SK-N-SH (cell line): ENCODE measurements at regions not wholly inside any gene's neighbourhood (a gene's known extent, or its start where the extent isn't known, plus 50 kb on each side); places are given as distances from the start of the nearest gene placed in this dataset.

Experiments used
- CTCF ChIA-PET: fragments of 300-600, 350-600 bp; formaldehyde crosslinking; extraction: SDS; loops from one replicate; lab custom pipeline; 2021; lab: Yijun Ruan, JAX
- POLR2A ChIA-PET: fragments of 350-600 bp; sonication (Branson Sonifier 250); formaldehyde crosslinking; extraction: SDS; loops from one replicate; lab custom pipeline; 2020; ENCODE audit warnings: antibody characterized with exemption, inconsistent platforms; lab: Yijun Ruan, JAX
- DNase-seq: peaks from one replicate; pipeline ENCODE4 v3.0.0; 2012
- H2AFZ ChIP-seq: fragments of 200-600 bp; sonication (generic); 2 replicates; pipeline ENCODE4 v1.8.1; 2016; ENCODE audit warnings: antibody characterized with exemption, mild to moderate bottlenecking, low read depth
- H3F3A ChIP-seq: fragments of 200-600 bp; sonication (generic); replicated peaks from 2 replicates; pipeline ENCODE3; 2016; ENCODE audit warnings: antibody characterized with exemption, mild to moderate bottlenecking; ENCODE audit not compliant: insufficient read depth
- H3K27ac ChIP-seq, 2 experiments: fragments of 200-500 bp in 1 of 2; fragments of 200-600 bp in 1 of 2; sonication (Bioruptor generic) in 1 of 2; sonication (generic), shearing (Covaris generic) in 1 of 2; 2 replicates each; pipeline versions ENCODE4 v1.5.1 to v1.6.1; 2014 to 2016; ENCODE audit warnings: low read depth in 2 of 2, inconsistent platforms in 1 of 2, low read length in 1 of 2, mild to moderate bottlenecking in 1 of 2, mixed read lengths in 1 of 2
- H3K27me3 ChIP-seq: fragments of 200-600 bp; sonication (generic), shearing (Covaris generic); 2 replicates; pipeline ENCODE4 v1.6.1; 2016; ENCODE audit warnings: mixed run types; ENCODE audit not compliant: insufficient read depth
- H3K36me3 ChIP-seq, 2 experiments: fragments of 200-500 bp in 1 of 2; fragments of 200-600 bp in 1 of 2; sonication (Bioruptor generic) in 1 of 2; sonication (generic) in 1 of 2; replicated peaks in 1 of 2; 2 replicates each; pipeline versions ENCODE3 to v1.5.1; 2014 to 2016; ENCODE audit warnings: low read length in 1 of 2, mild to moderate bottlenecking in 1 of 2; ENCODE audit not compliant: insufficient read depth in 2 of 2, control insufficient read depth in 1 of 2
- H3K4me1 ChIP-seq, 2 experiments: fragments of 200-500 bp in 1 of 2; fragments of 200-600 bp in 1 of 2; sonication (Bioruptor generic) in 1 of 2; sonication (generic), shearing (Covaris generic) in 1 of 2; 2 replicates each; pipeline versions ENCODE4 v1.5.1 to v1.6.1; 2014 to 2016; ENCODE audit warnings: low read depth in 1 of 2, low read length in 1 of 2, mixed run types in 1 of 2; ENCODE audit not compliant: insufficient read depth in 2 of 2, control insufficient read depth in 1 of 2
- H3K4me2 ChIP-seq: fragments of 200-600 bp; sonication (generic), shearing (Covaris generic); 2 replicates; pipeline ENCODE4 v1.6.1; 2017; ENCODE audit warnings: mixed run types
- H3K4me3 ChIP-seq, 2 experiments: fragments of 200-500 bp in 1 of 2; fragments of 200-600 bp in 1 of 2; sonication (Bioruptor generic) in 1 of 2; sonication (generic), shearing (Covaris generic) in 1 of 2; 2 replicates each; pipeline versions ENCODE4 v1.5.1 to v1.8.1; 2014 to 2016; ENCODE audit warnings: low read depth in 2 of 2, inconsistent platforms in 1 of 2, low read length in 1 of 2, mild to moderate bottlenecking in 1 of 2, mixed read lengths in 1 of 2, moderate library complexity in 1 of 2
- H3K79me2 ChIP-seq: fragments of 200-600 bp; sonication (generic); 2 replicates; pipeline ENCODE4 v1.8.1; 2017; ENCODE audit warnings: mild to moderate bottlenecking; ENCODE audit not compliant: insufficient read depth
- H3K9ac ChIP-seq: fragments of 200-600 bp; sonication (generic); 2 replicates; pipeline ENCODE4 v1.6.1; 2017; ENCODE audit warnings: mixed run types
- H3K9me2 ChIP-seq: fragments of 200-600 bp; sonication (generic); 2 replicates; pipeline ENCODE4 v1.6.1; 2017; ENCODE audit warnings: mixed run types
- H3K9me3 ChIP-seq: fragments of 200-600 bp; sonication (generic); 2 replicates; pipeline ENCODE4 v1.6.1; 2017; ENCODE audit warnings: mixed run types, mild to moderate bottlenecking, moderate library complexity
- H4K20me1 ChIP-seq: fragments of 200-600 bp; sonication (generic); 2 replicates; pipeline ENCODE4 v1.6.1; 2017; ENCODE audit warnings: mild to moderate bottlenecking, mixed run types; ENCODE audit not compliant: insufficient read depth
- ELF1 ChIP-seq: IDR thresholded peaks from 2 replicates; pipeline ENCODE4 v1.4.0; 2012
- FOXM1 ChIP-seq: IDR thresholded peaks from 2 replicates; pipeline ENCODE4 v1.4.0; 2012; ENCODE audit warnings: low read depth, mild to moderate bottlenecking
- GABPA ChIP-seq: IDR thresholded peaks from 2 replicates; pipeline ENCODE4 v1.4.0; 2012; ENCODE audit warnings: low read depth, mild to moderate bottlenecking
- GATA2 ChIP-seq: sonication (generic); formaldehyde crosslinking; IDR thresholded peaks from 2 replicates; pipeline ENCODE4 v1.5.0; 2020; ENCODE audit warnings: mild to moderate bottlenecking, missing genetic modification reagents
- MAX ChIP-seq: IDR thresholded peaks from 2 replicates; pipeline ENCODE4 v1.4.0; 2012; ENCODE audit warnings: low read depth
- MEF2A ChIP-seq: IDR thresholded peaks from 2 replicates; pipeline ENCODE4 v1.4.0; 2012; ENCODE audit warnings: low read depth, borderline replicate concordance
- MXI1 ChIP-seq: IDR thresholded peaks from 2 replicates; pipeline ENCODE4 v1.6.1; 2012; ENCODE audit warnings: mild to moderate bottlenecking, low read depth, low read length, improper control_type of control experiment
- NRF1 ChIP-seq: IDR thresholded peaks from 2 replicates; pipeline ENCODE4 v1.6.1; 2012; ENCODE audit warnings: low read depth, mild to moderate bottlenecking, low read length
- PBX3 ChIP-seq: IDR thresholded peaks from 2 replicates; pipeline ENCODE4; 2012
- POLR2AphosphoS5 ChIP-seq: IDR thresholded peaks from 2 replicates; pipeline ENCODE4 v1.6.1; 2012; ENCODE audit warnings: low read depth, low read length
- RFX5 ChIP-seq: IDR thresholded peaks from 2 replicates; pipeline ENCODE4 v1.6.1; 2012; ENCODE audit warnings: mild to moderate bottlenecking, improper control_type of control experiment, low read length
- RXRA ChIP-seq: IDR thresholded peaks from 2 replicates; pipeline ENCODE4 v1.4.0; 2012; ENCODE audit warnings: low read depth, mild to moderate bottlenecking, borderline replicate concordance
- TAF1 ChIP-seq: IDR thresholded peaks from 2 replicates; pipeline ENCODE4 v1.6.1; 2012; ENCODE audit warnings: low read depth, mild to moderate bottlenecking, low read length, moderate library complexity, borderline replicate concordance
- WGBS: methylation state at CpG from one replicate; pipeline ENCODE4 v1.1.6; 2017; ENCODE audit warnings: low lambda C conversion rate; 5-methylcytosine and 5-hydroxymethylcytosine counted together
- TF ChIP-seq, protein P1 (sequence below): IDR thresholded peaks from 2 replicates; pipeline ENCODE4 v1.6.1; 2012; ENCODE audit warnings: mild to moderate bottlenecking, low read depth, low read length, moderate library complexity

DNA sequence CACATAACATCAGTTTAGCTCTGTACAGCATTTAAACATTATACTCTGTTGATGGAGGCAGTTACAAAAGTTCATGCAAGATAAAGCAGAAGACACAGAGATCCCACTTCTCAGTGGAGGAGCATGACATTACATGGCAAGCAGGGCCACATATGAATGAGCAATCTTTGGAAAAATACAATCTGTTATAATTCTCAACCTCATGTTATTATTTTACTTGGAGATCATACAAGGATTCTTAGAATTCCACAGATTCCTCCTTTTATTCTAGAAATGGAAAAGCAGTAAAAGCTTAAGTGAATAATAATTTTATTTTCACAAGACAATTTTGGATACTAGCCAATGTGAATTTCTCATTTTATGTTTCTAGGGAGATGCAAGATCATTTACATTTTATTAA is 66.6 kb downstream of the IFI44 start (continued):
- TF ChIP-seq RXRA (no peak), ELF1 (no peak), FOXM1 (no peak), TAF1 (no peak)
- TF ChIP-seq, protein P1, sequence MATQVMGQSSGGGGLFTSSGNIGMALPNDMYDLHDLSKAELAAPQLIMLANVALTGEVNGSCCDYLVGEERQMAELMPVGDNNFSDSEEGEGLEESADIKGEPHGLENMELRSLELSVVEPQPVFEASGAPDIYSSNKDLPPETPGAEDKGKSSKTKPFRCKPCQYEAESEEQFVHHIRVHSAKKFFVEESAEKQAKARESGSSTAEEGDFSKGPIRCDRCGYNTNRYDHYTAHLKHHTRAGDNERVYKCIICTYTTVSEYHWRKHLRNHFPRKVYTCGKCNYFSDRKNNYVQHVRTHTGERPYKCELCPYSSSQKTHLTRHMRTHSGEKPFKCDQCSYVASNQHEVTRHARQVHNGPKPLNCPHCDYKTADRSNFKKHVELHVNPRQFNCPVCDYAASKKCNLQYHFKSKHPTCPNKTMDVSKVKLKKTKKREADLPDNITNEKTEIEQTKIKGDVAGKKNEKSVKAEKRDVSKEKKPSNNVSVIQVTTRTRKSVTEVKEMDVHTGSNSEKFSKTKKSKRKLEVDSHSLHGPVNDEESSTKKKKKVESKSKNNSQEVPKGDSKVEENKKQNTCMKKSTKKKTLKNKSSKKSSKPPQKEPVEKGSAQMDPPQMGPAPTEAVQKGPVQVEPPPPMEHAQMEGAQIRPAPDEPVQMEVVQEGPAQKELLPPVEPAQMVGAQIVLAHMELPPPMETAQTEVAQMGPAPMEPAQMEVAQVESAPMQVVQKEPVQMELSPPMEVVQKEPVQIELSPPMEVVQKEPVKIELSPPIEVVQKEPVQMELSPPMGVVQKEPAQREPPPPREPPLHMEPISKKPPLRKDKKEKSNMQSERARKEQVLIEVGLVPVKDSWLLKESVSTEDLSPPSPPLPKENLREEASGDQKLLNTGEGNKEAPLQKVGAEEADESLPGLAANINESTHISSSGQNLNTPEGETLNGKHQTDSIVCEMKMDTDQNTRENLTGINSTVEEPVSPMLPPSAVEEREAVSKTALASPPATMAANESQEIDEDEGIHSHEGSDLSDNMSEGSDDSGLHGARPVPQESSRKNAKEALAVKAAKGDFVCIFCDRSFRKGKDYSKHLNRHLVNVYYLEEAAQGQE, result no peak

- no peaks in the 10 kb centered on the region for H3K36me3 ChIP-seq
- H3K4me1 ChIP-seq, result peaks cover 2 to 34% of the 10 kb centered on the region in 2 experiments; a peak in 2 of 4 replicates
- H3F3A ChIP-seq, result peaks cover 58% of the 10 kb centered on the region
- DNase-seq, result no peak
- no peaks in the 10 kb centered on the region for H3K79me2 ChIP-seq
- H3K9me3 ChIP-seq, result peaks cover 3% of the 10 kb centered on the region; the same call in 1 of the 2 replicates
- no peak for TF ChIP-seq PBX3
- TF ChIP-seq TAF1, result no peak
- no peak for TF ChIP-seq GATA2 (CRISPR knock-in tag)
- no peak for TF ChIP-seq POLR2AphosphoS5
- no peak for TF ChIP-seq ELF1
- TF ChIP-seq NRF1, result no peak
- no peak for TF ChIP-seq MAX
- TF ChIP-seq MXI1, result no peak
- no peak for TF ChIP-seq MEF2A
- TF ChIP-seq RFX5, result no peak
- TF ChIP-seq GABPA, result no peak
- TF ChIP-seq, protein P1, result no peak
- peak overlapping the region; percentile 59; the same call in 1 of the 2 replicates for H2AFZ ChIP-seq
- H3K4me3 ChIP-seq, result no peak overlapping the region
- POLR2A ChIA-PET, result no interaction called here
- CTCF ChIA-PET, result no interaction called here
- no peaks in the 10 kb centered on the region for H3K9me2 ChIP-seq
- no peaks in the 10 kb centered on the region for H4K20me1 ChIP-seq
- H3K4me2 ChIP-seq, result no peak overlapping the region
- 74% methylated on average over 2 of the region's 2 CpGs for WGBS
- H3K27me3 ChIP-seq, result no peaks in the 10 kb centered on the region
- H3K27ac ChIP-seq, result no peak overlapping the region
- H3K9ac ChIP-seq, result no peak overlapping the region
Observed at GRCh38 chr1:78718566-78718965, 68.9 kb downstream of the IFI44 start.
